K562 (cell line): ENCODE measurements at regions not wholly inside any gene's neighbourhood (a gene's known extent, or its start where the extent isn't known, plus 50 kb on each side); places are given as distances from the start of the nearest gene placed in this dataset.

ENCODE experiments used
- ATAC-seq: fragments of 200-7000 bp; cut with Tn5 transposase; 3 replicates; pipeline ENCODE4 v1.9.1; 2020; ENCODE audit warnings: moderate library complexity
- BruUV-seq: library from RNA; stranded (reverse); fragments of 400-500 nt; replicated peaks from 2 replicates; lab custom pipeline; 2021; lab: Mats Ljungman, UMichigan
- CTCF ChIA-PET: fragments of 300-600 bp; formaldehyde crosslinking; extraction: SDS; loops from one replicate; lab custom pipeline; 2021; ENCODE audit warnings: low intra/inter-chr PET ratio; lab: Yijun Ruan, JAX
- POLR2A ChIA-PET: fragments of 300-600, 350-650 bp; sonication (Branson Sonifier 250); formaldehyde crosslinking; extraction: SDS; loops from one replicate; lab custom pipeline; 2021; ENCODE audit warnings: antibody characterized with exemption, inconsistent platforms; lab: Yijun Ruan, JAX
- DNase-seq, 4 experiments: peaks; one replicate each; pipeline versions ENCODE4 v3.0.0 to v3.0.0-alpha.2; 2011 to 2018; ENCODE audit warnings: low spot score in 3 of 4, mixed read lengths in 3 of 4; ENCODE audit errors: extremely low read depth in 1 of 4
- FAIRE-seq: peaks from 2 replicates; lab custom pipeline; 2011; peaks lifted over from hg19 to GRCh38; lab: Jason Lieb, UNC
- H2AFZ ChIP-seq: 2 replicates; pipeline ENCODE4 v1.6.0; 2011; ENCODE audit warnings: low read depth, low read length, control low read depth, inconsistent platforms
- H3K27ac ChIP-seq: fragments of 200-600 bp; 3 replicates; pipeline ENCODE4 v1.8.0; 2011; ENCODE audit warnings: low read depth, mild to moderate bottlenecking, control low read depth, inconsistent platforms, low read length, moderate library complexity, mixed read lengths; ENCODE audit errors: extremely low read depth
- H3K27me3 ChIP-seq, 2 experiments: fragments of 300-600 bp in 1 of 2; 2 replicates in 1 of 2; 3 replicates in 1 of 2; pipeline versions ENCODE4 v1.6.0 to v1.8.0; 2011; ENCODE audit warnings: inconsistent platforms in 2 of 2, low read length in 2 of 2, mild to moderate bottlenecking in 1 of 2, mixed read lengths in 1 of 2, moderate library complexity in 1 of 2; ENCODE audit not compliant: control insufficient read depth in 2 of 2, insufficient read depth in 2 of 2
- H3K36me3 ChIP-seq: fragments of 300-600 bp; 3 replicates; pipeline ENCODE4 v1.8.0; 2011; ENCODE audit warnings: mild to moderate bottlenecking, low read length, inconsistent platforms; ENCODE audit not compliant: control insufficient read depth, insufficient read depth
- H3K4me1 ChIP-seq, 2 experiments: fragments of 200-600 bp in 1 of 2; replicated peaks in 1 of 2; 2 replicates in 1 of 2; 3 replicates in 1 of 2; pipeline versions ENCODE4 v1.5.1 to v1.8.0; 2011; ENCODE audit warnings: inconsistent platforms in 2 of 2, low read length in 2 of 2, mild to moderate bottlenecking in 1 of 2, mixed read lengths in 1 of 2, moderate library complexity in 1 of 2; ENCODE audit not compliant: control insufficient read depth in 2 of 2, insufficient read depth in 2 of 2
- H3K4me2 ChIP-seq: 2 replicates; pipeline ENCODE4 v1.6.1; 2011; ENCODE audit warnings: low read length, control low read depth, inconsistent platforms, mixed read lengths; ENCODE audit not compliant: insufficient read depth
- H3K4me3 ChIP-seq: fragments of 200-600 bp; sonication (generic), shearing (Covaris generic); 2 replicates; pipeline ENCODE4 v1.5.1; 2016; ENCODE audit warnings: control low read depth, inconsistent platforms
- H3K79me2 ChIP-seq: fragments of 200-600 bp; 3 replicates; pipeline ENCODE4 v1.8.0; 2011; ENCODE audit warnings: low read length, inconsistent platforms; ENCODE audit not compliant: control insufficient read depth, insufficient read depth
- H3K9ac ChIP-seq, 2 experiments: 2 replicates each; pipeline versions ENCODE4 v1.6.0 to v1.6.1; 2011; ENCODE audit warnings: low read depth in 2 of 2, low read length in 2 of 2, control low read depth in 1 of 2, inconsistent platforms in 1 of 2, mild to moderate bottlenecking in 1 of 2, mixed read lengths in 1 of 2; ENCODE audit not compliant: insufficient read depth in 1 of 2
- H3K9me1 ChIP-seq: one replicate; pipeline ENCODE4 v1.6.0; 2011; ENCODE audit warnings: inconsistent platforms, mild to moderate bottlenecking, low read length, moderate library complexity; ENCODE audit not compliant: control insufficient read depth, insufficient read depth
- H3K9me3 ChIP-seq: replicated peaks from 2 replicates; pipeline ENCODE4 v1.5.1; 2011; ENCODE audit warnings: low read depth, low read length, inconsistent platforms; ENCODE audit not compliant: control insufficient read depth, insufficient read depth
- H4K20me1 ChIP-seq: replicated peaks from 2 replicates; pipeline ENCODE4 v1.6.1; 2011; ENCODE audit warnings: low read length, inconsistent platforms, mixed read lengths; ENCODE audit not compliant: control insufficient read depth, insufficient read depth
- CBX8 ChIP-seq: fragments of 200-600 bp; sonication (generic); IDR thresholded peaks from 2 replicates; pipeline ENCODE4 v1.6.1; 2012; ENCODE audit warnings: borderline replicate concordance, mixed run types, low read depth, mild to moderate bottlenecking, moderate library complexity, mixed read lengths, low read length, control low read depth, inconsistent platforms; ENCODE audit not compliant: poor library complexity, severe bottlenecking; ENCODE audit errors: extremely low read depth
- DACH1 ChIP-seq: fragments of 450-650 bp; IDR thresholded peaks from 2 replicates; pipeline ENCODE4 v1.6.1; 2018; ENCODE audit not compliant: partially characterized antibody
- GTF3C2 ChIP-seq: IDR thresholded peaks from 3 replicates; pipeline ENCODE4 v1.6.1; 2011; ENCODE audit warnings: borderline replicate concordance, mild to moderate bottlenecking, moderate library complexity; ENCODE audit not compliant: insufficient read length; ENCODE audit errors: extremely low read depth
- HLTF ChIP-seq: fragments of 450-650 bp; IDR thresholded peaks from 2 replicates; pipeline ENCODE4 v1.6.1; 2016
- HMG20B ChIP-seq: fragments of 250-450 bp; sonication (Bioruptor Pico); IDR thresholded peaks from 2 replicates; pipeline ENCODE4 v1.5.0; 2021; ENCODE audit warnings: mild to moderate bottlenecking
- PHB2 ChIP-seq: fragments of 450-650 bp; IDR thresholded peaks from 2 replicates; pipeline ENCODE4 v1.6.1; 2017; ENCODE audit warnings: low read depth
- PTRF ChIP-seq: fragments of 450-650 bp; IDR thresholded peaks from 2 replicates; pipeline ENCODE4 v1.6.1; 2016; ENCODE audit warnings: mild to moderate bottlenecking, missing genetic modification characterization, missing compliant biosample characterization
- RREB1 ChIP-seq: fragments of 250-450 bp; sonication (Bioruptor Pico); IDR thresholded peaks from 2 replicates; pipeline ENCODE4 v1.4.0; 2020
- ZNF239 ChIP-seq: fragments of 250-450 bp; sonication (Bioruptor Pico); IDR thresholded peaks from 2 replicates; pipeline ENCODE4 v1.4.0; 2020; ENCODE audit warnings: mild to moderate bottlenecking
- ZNF398 ChIP-seq: fragments of 250-450 bp; sonication (Bioruptor Pico); IDR thresholded peaks from 2 replicates; pipeline ENCODE4 v1.8.0; 2021; ENCODE audit warnings: moderate library complexity, mild to moderate bottlenecking, inconsistent platforms
- ZNF561 ChIP-seq: fragments of 450-650 bp; formaldehyde crosslinking; conservative IDR thresholded peaks from 2 replicates; pipeline ENCODE4 v1.4.0; 2020; ENCODE audit warnings: mild to moderate bottlenecking, moderate library complexity
- WGBS: fragments of 100-300 bp; shearing (Covaris generic); methylation state at CpG from one replicate; pipeline ENCODE4 v1.1.6; 2016; ENCODE audit warnings: low coverage, mixed read lengths; ENCODE audit not compliant: insufficient coverage; ENCODE audit errors: missing lambda C conversion rate; 5-methylcytosine and 5-hydroxymethylcytosine counted together
- in situ Hi-C: fragments of 300-500 bp; cut with MboI; formaldehyde crosslinking; loops from 4 replicates; pipeline ENCODE4 v1.15.0; 2018; ENCODE audit warnings: inconsistent platforms, mixed read lengths
- intact Hi-C: fragments of 100-400 bp; cut with micrococcal nuclease; formaldehyde crosslinking; loops from 2 replicates; pipeline ENCODE4 v1.14.2; 2022

GRCh38 chr3:10568549-10568948 is 63.2 kb upstream of the ATP2B2 start:
- Histone ChIP-seq H3K4me1 (no peaks in the 10 kb centered on the region), H4K20me1 (peaks cover 10% of the 10 kb centered on the region; the same call in 1 of the 2 replicates), H3K4me2 (no peak overlapping the region), H3K9me3 (no peaks in the 10 kb centered on the region), H3K36me3 (no peaks in the 10 kb centered on the region), H3K4me3 (no peak overlapping the region), H2AFZ (no peak overlapping the region), H3K27ac (no peak overlapping the region), H3K9ac (no peak overlapping the region), H3K9me1 (no peaks in the 10 kb centered on the region), H3K27me3 (peaks cover 4 to 8% of the 10 kb centered on the region in 2 experiments; a peak in 2 of 5 replicates), H3K79me2 (no peaks in the 10 kb centered on the region)
- POLR2A ChIA-PET = interaction anchor here (0.8 to 1.4 kb wide), 3 partner anchors 8 to 20 kb away, joined by 3 to 5 read pairs (median 5); no protein-coding TSS in a partner anchor
- no peak for FAIRE-seq
- no TSS peak for BruUV-seq
- WGBS = 0% methylated on average over 5 of the region's 5 CpGs
- intact Hi-C loops (no loop called here), in situ Hi-C loops (no loop called here)
- CTCF ChIA-PET = no interaction called here
- no peak for ATAC-seq
- no peak for DNase-seq
- TF ChIP-seq ZNF561 (CRISPR knock-in tag) = no peak
- TF ChIP-seq PHB2 = no peak
- TF ChIP-seq DACH1 = no peak
- TF ChIP-seq HMG20B = no peak
- TF ChIP-seq HLTF = no peak
- no peak for TF ChIP-seq GTF3C2
- no peak for TF ChIP-seq CBX8
- no peak for TF ChIP-seq ZNF398 (CRISPR knock-in tag)
- no peak for TF ChIP-seq RREB1 (CRISPR knock-in tag)
- no peak for TF ChIP-seq ZNF239 (CRISPR knock-in tag)
- no peak for TF ChIP-seq PTRF (tag)
- TF ChIP-seq, all 486 proteins: peak for 0
